ENCODE measurements at regions not wholly inside any gene's neighbourhood (a gene's known extent, or its start where the extent isn't known, plus 50 kb on each side); places are given as distances from the start of the nearest gene placed in this dataset.

- TF ChIP-seq CTCF (IDR thresholded peaks at IDR 0.05), result no peak
- no peaks in the 10 kb centered on the region for H3K36me3 ChIP-seq
- ATAC-seq (no peak), DNase-seq (no peak)
- H3K4me3 ChIP-seq, result no peak overlapping the region
- intact Hi-C loops (cut with DNase I), result no loop called here
- H3K27ac ChIP-seq, result no peak overlapping the region
- H3K9me3 ChIP-seq, result no peaks in the 10 kb centered on the region
- no peaks in the 10 kb centered on the region for H3K27me3 ChIP-seq (ENCODE audit: low read depth)
- H3K4me1 ChIP-seq, result no peaks in the 10 kb centered on the region
Observed at GRCh38 chr11:109926941-109927340, 166.3 kb upstream of the ZC3H12C start.

GRCh38 chr11:109929308-109929707, 163.9 kb upstream of the ZC3H12C start:
- Histone ChIP-seq H3K36me3 (no peaks in the 10 kb centered on the region), H3K27ac (no peak overlapping the region), H3K4me1 (no peaks in the 10 kb centered on the region), H3K27me3 (ENCODE audit: low read depth) (no peaks in the 10 kb centered on the region), H3K9me3 (no peaks in the 10 kb centered on the region), H3K4me3 (no peak overlapping the region)
- ATAC-seq (no peak), DNase-seq (no peak)
- intact Hi-C loops (cut with DNase I), result no loop called here
- no peak for TF ChIP-seq CTCF (IDR thresholded peaks at IDR 0.05)

- Histone ChIP-seq H3K27me3 (ENCODE audit: low read depth) (no peaks in the 10 kb centered on the region), H3K4me3 (no peak overlapping the region), H3K9me3 (no peaks in the 10 kb centered on the region), H3K27ac (no peak overlapping the region), H3K4me1 (no peaks in the 10 kb centered on the region), H3K36me3 (no peaks in the 10 kb centered on the region)
- no peak for ATAC-seq
- DNase-seq, result no peak
- intact Hi-C loops (cut with DNase I), result no loop called here
- TF ChIP-seq CTCF (IDR thresholded peaks at IDR 0.05), result no peak
Observed at GRCh38 chr11:109933126-109933525, 160.1 kb upstream of the ZC3H12C start.

- Histone ChIP-seq H3K27me3 (ENCODE audit: low read depth) (no peaks in the 10 kb centered on the region), H3K9me3 (no peaks in the 10 kb centered on the region), H3K4me1 (no peaks in the 10 kb centered on the region), H3K4me3 (no peak overlapping the region), H3K36me3 (no peaks in the 10 kb centered on the region), H3K27ac (no peak overlapping the region)
- intact Hi-C loops (cut with DNase I), result no loop called here
- no peak for TF ChIP-seq CTCF (IDR thresholded peaks at IDR 0.05)
- ATAC-seq (no peak), DNase-seq (no peak)
Observed at GRCh38 chr11:109934151-109934550, 159.0 kb upstream of the ZC3H12C start.

- no peaks in the 10 kb centered on the region for H3K36me3 ChIP-seq
- H3K4me3 ChIP-seq, result no peak overlapping the region
- H3K27me3 ChIP-seq (ENCODE audit: low read depth), result no peaks in the 10 kb centered on the region
- H3K4me1 ChIP-seq, result no peaks in the 10 kb centered on the region
- no peak for TF ChIP-seq CTCF (IDR thresholded peaks at IDR 0.05)
- DNase-seq (no peak), ATAC-seq (no peak)
- no peaks in the 10 kb centered on the region for H3K9me3 ChIP-seq
- no peak overlapping the region for H3K27ac ChIP-seq
- intact Hi-C loops (cut with DNase I), result no loop called here
Observed at GRCh38 chr11:109936661-109937180, 156.5 kb upstream of the ZC3H12C start.

- H3K36me3 ChIP-seq, result no peaks in the 10 kb centered on the region
- H3K27ac ChIP-seq, result no peak overlapping the region
- TF ChIP-seq CTCF (IDR thresholded peaks at IDR 0.05), result no peak
- no peaks in the 10 kb centered on the region for H3K4me1 ChIP-seq
- H3K4me3 ChIP-seq, result no peak overlapping the region
- DNase-seq, result no peak
- no peaks in the 10 kb centered on the region for H3K9me3 ChIP-seq
- no peaks in the 10 kb centered on the region for H3K27me3 ChIP-seq (ENCODE audit: low read depth)
- intact Hi-C loops (cut with DNase I), result no loop called here
- no peak for ATAC-seq
Observed at GRCh38 chr11:109937968-109938367, 155.2 kb upstream of the ZC3H12C start.
